Astrocyte (in vitro differentiated cells and primary cell): ENCODE measurements at regions not wholly inside any gene's neighbourhood (a gene's known extent, or its start where the extent isn't known, plus 50 kb on each side); places are given as distances from the start of the nearest gene placed in this dataset.

Experiments
- DNase-seq: peaks from one replicate; pipeline ENCODE4 v3.0.0-alpha.2; 2010; ENCODE audit warnings: low read depth
- FAIRE-seq: peaks from 2 replicates; lab custom pipeline; 2011; peaks lifted over from hg19 to GRCh38; lab: Jason Lieb, UNC
- H2AFZ ChIP-seq: 2 replicates; pipeline ENCODE4 v1.6.0; 2012; ENCODE audit warnings: low read depth, low read length, inconsistent platforms
- H3K27ac ChIP-seq: 2 replicates; pipeline ENCODE4 v1.5.1; 2011; ENCODE audit warnings: low read depth, low read length, inconsistent platforms
- H3K27me3 ChIP-seq: 2 replicates; pipeline ENCODE4 v1.6.0; 2011; ENCODE audit warnings: low read length, inconsistent platforms; ENCODE audit not compliant: insufficient read depth
- H3K36me3 ChIP-seq: 2 replicates; pipeline ENCODE4 v1.5.1; 2011; ENCODE audit warnings: low read length, inconsistent platforms; ENCODE audit not compliant: insufficient read depth
- H3K4me1 ChIP-seq: 2 replicates; pipeline ENCODE4 v1.5.1; 2011; ENCODE audit warnings: low read length, inconsistent platforms; ENCODE audit not compliant: insufficient read depth
- H3K4me2 ChIP-seq: 2 replicates; pipeline ENCODE4 v1.6.0; 2012; ENCODE audit warnings: low read length, inconsistent platforms
- H3K4me3 ChIP-seq: 2 replicates; pipeline ENCODE4 v1.5.1; 2011; ENCODE audit warnings: low read depth, mild to moderate bottlenecking, low read length, inconsistent platforms; ENCODE audit not compliant: insufficient read depth
- H3K79me2 ChIP-seq: 2 replicates; pipeline ENCODE4 v1.6.0; 2012; ENCODE audit warnings: mild to moderate bottlenecking, low read length, inconsistent platforms; ENCODE audit not compliant: insufficient read depth
- H3K9ac ChIP-seq: 2 replicates; pipeline ENCODE4 v1.6.0; 2012; ENCODE audit warnings: mild to moderate bottlenecking, low read length, inconsistent platforms
- H3K9me3 ChIP-seq: 2 replicates; pipeline ENCODE4 v1.5.1; 2012; ENCODE audit warnings: low read depth, mild to moderate bottlenecking, low read length, inconsistent platforms; ENCODE audit not compliant: insufficient read depth
- H4K20me1 ChIP-seq: 2 replicates; pipeline ENCODE4 v1.6.0; 2012; ENCODE audit warnings: low read length, inconsistent platforms; ENCODE audit not compliant: insufficient read depth
- H3K27ac Mint-ChIP-seq: one replicate; pipeline ENCODE4 v1.8.0; 2021; ENCODE audit warnings: mild to moderate bottlenecking, mixed read lengths; ENCODE audit not compliant: unreplicated experiment
- H3K27me3 Mint-ChIP-seq: one replicate; pipeline ENCODE4 v1.8.0; 2021; ENCODE audit warnings: low read depth, mixed read lengths; ENCODE audit not compliant: unreplicated experiment
- H3K36me3 Mint-ChIP-seq: one replicate; pipeline ENCODE4 v1.8.0; 2021; ENCODE audit warnings: low read depth, mixed read lengths; ENCODE audit not compliant: unreplicated experiment
- H3K4me1 Mint-ChIP-seq: one replicate; pipeline ENCODE4 v1.8.0; 2021; ENCODE audit warnings: low read depth, mixed read lengths; ENCODE audit not compliant: unreplicated experiment
- H3K4me3 Mint-ChIP-seq: one replicate; pipeline ENCODE4 v1.8.0; 2021; ENCODE audit warnings: mild to moderate bottlenecking, moderate library complexity, mixed read lengths; ENCODE audit not compliant: unreplicated experiment
- H3K9me3 Mint-ChIP-seq: one replicate; pipeline ENCODE4 v1.8.0; 2021; ENCODE audit warnings: mild to moderate bottlenecking, mixed read lengths; ENCODE audit not compliant: unreplicated experiment
- EZH2 ChIP-seq: IDR thresholded peaks from 2 replicates; pipeline ENCODE4 v1.6.1; 2012; ENCODE audit warnings: mild to moderate bottlenecking, low read length, inconsistent platforms; ENCODE audit not compliant: insufficient read depth
- TF ChIP-seq, protein P1 (sequence below): IDR thresholded peaks from 2 replicates; pipeline ENCODE4 v1.5.1; 2011; ENCODE audit warnings: low read depth, mild to moderate bottlenecking, inconsistent platforms, low read length, moderate library complexity; ENCODE audit not compliant: insufficient read depth

GRCh38 chr20:47970282-47970903 is 185.1 kb upstream of the SULF2 start:
- H3K27ac ChIP-seq, result no peak overlapping the region
- DNase-seq (no peak), FAIRE-seq (no peak)
- peaks cover 13% of the 10 kb centered on the region for H3K27me3 ChIP-seq
- no peak overlapping the region for H3K4me2 ChIP-seq
- Mint-ChIP-seq H3K36me3 (no peaks in the 10 kb centered on the region), H3K4me3 (no peak overlapping the region), H3K27ac (peak overlapping the region; percentile 15), H3K27me3 (peaks cover 26% of the 10 kb centered on the region), H3K9me3 (peaks cover 2% of the 10 kb centered on the region), H3K4me1 (peaks cover 23% of the 10 kb centered on the region)
- TF ChIP-seq, protein P1, sequence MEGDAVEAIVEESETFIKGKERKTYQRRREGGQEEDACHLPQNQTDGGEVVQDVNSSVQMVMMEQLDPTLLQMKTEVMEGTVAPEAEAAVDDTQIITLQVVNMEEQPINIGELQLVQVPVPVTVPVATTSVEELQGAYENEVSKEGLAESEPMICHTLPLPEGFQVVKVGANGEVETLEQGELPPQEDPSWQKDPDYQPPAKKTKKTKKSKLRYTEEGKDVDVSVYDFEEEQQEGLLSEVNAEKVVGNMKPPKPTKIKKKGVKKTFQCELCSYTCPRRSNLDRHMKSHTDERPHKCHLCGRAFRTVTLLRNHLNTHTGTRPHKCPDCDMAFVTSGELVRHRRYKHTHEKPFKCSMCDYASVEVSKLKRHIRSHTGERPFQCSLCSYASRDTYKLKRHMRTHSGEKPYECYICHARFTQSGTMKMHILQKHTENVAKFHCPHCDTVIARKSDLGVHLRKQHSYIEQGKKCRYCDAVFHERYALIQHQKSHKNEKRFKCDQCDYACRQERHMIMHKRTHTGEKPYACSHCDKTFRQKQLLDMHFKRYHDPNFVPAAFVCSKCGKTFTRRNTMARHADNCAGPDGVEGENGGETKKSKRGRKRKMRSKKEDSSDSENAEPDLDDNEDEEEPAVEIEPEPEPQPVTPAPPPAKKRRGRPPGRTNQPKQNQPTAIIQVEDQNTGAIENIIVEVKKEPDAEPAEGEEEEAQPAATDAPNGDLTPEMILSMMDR, result no peak
- no peak for TF ChIP-seq EZH2
- H3K36me3 ChIP-seq, result no peaks in the 10 kb centered on the region
- H3K9me3 ChIP-seq, result no peaks in the 10 kb centered on the region
- H3K4me3 ChIP-seq, result no peak overlapping the region
- H2AFZ ChIP-seq, result no peak overlapping the region
- no peaks in the 10 kb centered on the region for H4K20me1 ChIP-seq
- no peak overlapping the region for H3K9ac ChIP-seq
- H3K4me1 ChIP-seq, result peaks cover 8% of the 10 kb centered on the region
- no peaks in the 10 kb centered on the region for H3K79me2 ChIP-seq

- DNase-seq, result no peak
- H3K9me3 Mint-ChIP-seq, result peaks cover 2% of the 10 kb centered on the region
- no peak overlapping the region for H3K4me3 Mint-ChIP-seq
- no peaks in the 10 kb centered on the region for H3K9me3 ChIP-seq
- no peak overlapping the region for H3K4me3 ChIP-seq
- no peak overlapping the region for H3K27ac ChIP-seq
- H3K4me1 Mint-ChIP-seq, result peaks cover 23% of the 10 kb centered on the region
- peaks cover 14% of the 10 kb centered on the region for H3K27me3 ChIP-seq
- FAIRE-seq, result no peak
- no peak overlapping the region for H3K27ac Mint-ChIP-seq
- no peak overlapping the region for H3K9ac ChIP-seq
- H3K4me1 ChIP-seq, result peaks cover 8% of the 10 kb centered on the region
- no peak overlapping the region for H2AFZ ChIP-seq
- H3K36me3 Mint-ChIP-seq, result no peaks in the 10 kb centered on the region
- peaks cover 28% of the 10 kb centered on the region for H3K27me3 Mint-ChIP-seq
- H3K79me2 ChIP-seq, result no peaks in the 10 kb centered on the region
- no peaks in the 10 kb centered on the region for H4K20me1 ChIP-seq
- no peaks in the 10 kb centered on the region for H3K36me3 ChIP-seq
- TF ChIP-seq, protein P1, result no peak
- TF ChIP-seq EZH2, result no peak
- H3K4me2 ChIP-seq, result no peak overlapping the region
Measured at GRCh38 chr20:47969426-47969825, 184.1 kb upstream of the SULF2 start.

DNA sequence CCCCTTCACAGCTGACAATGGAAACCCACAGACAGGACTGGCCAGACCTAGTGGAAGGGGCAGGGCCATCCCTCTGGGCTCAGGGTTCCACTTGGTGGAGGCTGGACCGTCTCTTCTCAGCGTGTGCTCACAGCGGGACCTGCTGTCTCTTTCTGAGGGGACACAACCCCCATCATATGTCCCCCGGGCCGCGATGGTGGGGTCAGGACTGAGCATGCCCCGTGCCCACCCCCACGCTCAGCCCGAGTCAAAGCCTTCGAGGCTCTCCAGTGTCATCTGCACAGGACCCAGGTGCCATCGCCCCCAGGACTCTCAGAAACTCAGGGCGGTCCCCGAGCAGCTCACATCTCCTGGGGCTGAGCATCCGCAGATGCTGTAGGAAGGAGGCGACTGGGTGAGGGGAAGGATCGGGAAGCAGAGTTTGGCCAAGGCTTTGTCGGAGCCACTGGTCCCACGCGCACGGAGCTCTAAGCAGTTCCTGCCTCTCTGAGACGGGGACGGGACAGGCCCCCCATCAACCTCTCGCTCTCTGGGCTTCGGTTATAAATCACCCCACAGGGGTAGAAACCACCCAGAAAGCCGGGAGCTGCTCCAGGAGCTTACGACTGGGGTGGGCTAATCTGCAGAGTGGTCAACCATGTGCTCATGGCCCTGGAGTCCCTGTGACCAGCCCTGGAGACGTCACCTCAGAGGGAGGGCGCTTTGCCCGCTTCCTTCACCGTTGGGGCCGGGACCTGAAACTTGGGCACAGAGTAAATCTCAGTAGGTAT is 183.4 kb upstream of the SULF2 start:
- TF ChIP-seq, protein P1, result no peak
- TF ChIP-seq EZH2, result no peak
- no peak for FAIRE-seq
- no peak overlapping the region for H3K4me3 Mint-ChIP-seq

More for the DNA sequence above, 183.4 kb upstream of the SULF2 start:
- H3K4me1 Mint-ChIP-seq, result peaks cover 21% of the 10 kb centered on the region
- H3K36me3 Mint-ChIP-seq, result no peaks in the 10 kb centered on the region
- H3K79me2 ChIP-seq, result no peaks in the 10 kb centered on the region
- no peak overlapping the region for H3K4me2 ChIP-seq
- H3K27me3 Mint-ChIP-seq, result peaks cover 33% of the 10 kb centered on the region
- peaks cover 8% of the 10 kb centered on the region for H3K4me1 ChIP-seq
- no peak overlapping the region for H3K27ac Mint-ChIP-seq
- peaks cover 2% of the 10 kb centered on the region for H3K9me3 Mint-ChIP-seq
- H3K9ac ChIP-seq, result no peak overlapping the region
- H3K27ac ChIP-seq, result no peak overlapping the region
- H3K36me3 ChIP-seq, result no peaks in the 10 kb centered on the region
- no peak overlapping the region for H3K4me3 ChIP-seq
- no peaks in the 10 kb centered on the region for H4K20me1 ChIP-seq
- H3K9me3 ChIP-seq, result no peaks in the 10 kb centered on the region
- no peak for DNase-seq
- peaks cover 18% of the 10 kb centered on the region for H3K27me3 ChIP-seq
- no peak overlapping the region for H2AFZ ChIP-seq
